ENCODE measurements at regions not wholly inside any gene's neighbourhood (a gene's known extent, or its start where the extent isn't known, plus 50 kb on each side); places are given as distances from the start of the nearest gene placed in this dataset.

GRCh38 chr7:79893991-79894390, 240.6 kb upstream of the GNAI1 start:
- TF ChIP-seq EZH2 (IDR thresholded peaks at IDR 0.05) (no peak), POLR2AphosphoS5 (IDR thresholded peaks at IDR 0.05; ENCODE audit: borderline replicate concordance, low read depth, low read length) (no peak)
